HG03196 (cell line): ENCODE measurements at regions not wholly inside any gene's neighbourhood (a gene's known extent, or its start where the extent isn't known, plus 50 kb on each side); places are given as distances from the start of the nearest gene placed in this dataset.

Experiments used
- ATAC-seq: cut with Tn5 transposase; IDR thresholded peaks from one replicate; pipeline ENCODE4 v1.9.1; 2021; ENCODE audit not compliant: unreplicated experiment

GRCh38 chr19:29321116-29321515, 108.2 kb upstream of the UQCRFS1 start:
- no peak for ATAC-seq

GRCh38 chr19:29323021-29323430, 110.1 kb upstream of the UQCRFS1 start:
- ATAC-seq: no peak

GRCh38 chr19:29323440-29324290, 110.7 kb upstream of the UQCRFS1 start:
- ATAC-seq: no peak

- no peak for ATAC-seq
These were observed 111.3 kb upstream of the UQCRFS1 start for GRCh38 chr19:29324291-29324680.

- no peak for ATAC-seq
These were observed 111.8 kb upstream of the UQCRFS1 start for GRCh38 chr19:29324717-29325116.

- no peak for ATAC-seq
These were observed 112.5 kb upstream of the UQCRFS1 start for GRCh38 chr19:29325241-29325975.

- no peak for ATAC-seq
These were observed 113.4 kb upstream of the UQCRFS1 start for GRCh38 chr19:29326351-29326750.

GRCh38 chr19:29326849-29327840, 114.2 kb upstream of the UQCRFS1 start:
- no peak for ATAC-seq

- no peak for ATAC-seq
These were observed 115.6 kb upstream of the UQCRFS1 start for GRCh38 chr19:29328586-29328985.

- ATAC-seq: no peak
These were observed 116.6 kb upstream of the UQCRFS1 start for GRCh38 chr19:29329460-29330134.

- ATAC-seq: no peak
These were observed 123.5 kb upstream of the UQCRFS1 start for GRCh38 chr19:29336425-29336824.

- no peak for ATAC-seq
These were observed 124.1 kb upstream of the UQCRFS1 start for GRCh38 chr19:29337029-29337428.

- no peak for ATAC-seq
These were observed 125.5 kb upstream of the UQCRFS1 start for GRCh38 chr19:29338480-29338879.

- ATAC-seq: no peak
These were observed 129.8 kb upstream of the UQCRFS1 start for GRCh38 chr19:29342721-29343120.

- ATAC-seq: no peak
These were observed 151.3 kb upstream of the UQCRFS1 start for GRCh38 chr19:29364224-29364726.

GRCh38 chr19:29364999-29365398, 152.0 kb upstream of the UQCRFS1 start:
- ATAC-seq: no peak

GRCh38 chr19:29365836-29366417, 153.0 kb upstream of the UQCRFS1 start:
- no peak for ATAC-seq

GRCh38 chr19:29366757-29367156, 153.8 kb upstream of the UQCRFS1 start:
- ATAC-seq: no peak

- no peak for ATAC-seq
These were observed 154.9 kb upstream of the UQCRFS1 start for GRCh38 chr19:29367791-29368222.

- ATAC-seq: no peak
These were observed 155.5 kb upstream of the VSTM2B start for GRCh38 chr19:29370276-29370675.
